B cell (primary cell): ENCODE measurements at regions not wholly inside any gene's neighbourhood (a gene's known extent, or its start where the extent isn't known, plus 50 kb on each side); places are given as distances from the start of the nearest gene placed in this dataset.

ENCODE experiments used
- ATAC-seq: fragments of 200-7000 bp; cut with Tn5 transposase; one replicate; pipeline ENCODE4 v1.10.0; 2021; ENCODE audit warnings: low read depth, mild to moderate bottlenecking, moderate number of reproducible peaks, moderate library complexity
- CTCF ChIA-PET: fragments of 350-600 bp; sonication (Branson Sonifier 250); formaldehyde crosslinking; loops from one replicate; lab custom pipeline; 2021; ENCODE audit warnings: antibody characterized with exemption, inconsistent platforms; lab: Charles Lee
- POLR2A ChIA-PET: fragments of 350-600 bp; sonication (Branson Sonifier 250); formaldehyde crosslinking; loops from one replicate; lab custom pipeline; 2021; ENCODE audit warnings: antibody characterized with exemption; lab: Charles Lee
- DNase-seq: peaks from one replicate; pipeline ENCODE4 v3.0.0; 2013
- H2AFZ ChIP-seq: 2 replicates; pipeline ENCODE4 v1.6.1; 2012; ENCODE audit warnings: mild to moderate bottlenecking, low read depth, low read length; ENCODE audit not compliant: insufficient read depth, poor library complexity, severe bottlenecking
- H3K27ac ChIP-seq, 2 donors: 1 replicate in 1 of 2; 2 replicates in 1 of 2; pipeline ENCODE4 v1.5.1; 2012 to 2013; ENCODE audit warnings: low read length in 2 of 2, mild to moderate bottlenecking in 2 of 2, moderate library complexity in 1 of 2
- H3K27me3 ChIP-seq, 4 experiments: fragments of 200-600 bp in 1 of 4; sonication (generic) in 1 of 4; replicated peaks in 1 of 4; 1 replicate in 2 of 4; 2 replicates in 2 of 4; pipeline versions ENCODE4 v1.6.1 to v1.7.0; 2013 to 2016; ENCODE audit warnings: low read length in 3 of 4, mild to moderate bottlenecking in 2 of 4, mixed read lengths in 1 of 4, moderate library complexity in 1 of 4; ENCODE audit not compliant: insufficient read depth in 4 of 4, control insufficient read depth in 3 of 4; ENCODE audit errors: control extremely low read depth in 1 of 4
- H3K36me3 ChIP-seq, 2 experiments: replicated peaks in 1 of 2; 1 replicate in 1 of 2; 2 replicates in 1 of 2; pipeline versions ENCODE4 v1.6.1 to v1.7.1; 2013; ENCODE audit warnings: low read length in 1 of 2; ENCODE audit not compliant: insufficient read depth in 2 of 2, control insufficient read depth in 1 of 2; ENCODE audit errors: control extremely low read depth in 1 of 2, extremely low read depth in 1 of 2
- H3K4me1 ChIP-seq, 2 donors: fragments of 200-600 bp in 1 of 2; sonication (generic) in 1 of 2; 1 replicate in 1 of 2; 2 replicates in 1 of 2; pipeline versions ENCODE4 v1.5.1 to v1.6.1; 2013 to 2017; ENCODE audit warnings: low read length in 2 of 2; ENCODE audit not compliant: control insufficient read depth in 2 of 2, insufficient read depth in 2 of 2
- H3K4me2 ChIP-seq: replicated peaks from 2 replicates; pipeline ENCODE3; 2012; ENCODE audit warnings: mild to moderate bottlenecking, low read depth, low read length; ENCODE audit not compliant: poor library complexity, severe bottlenecking
- H3K4me3 ChIP-seq, 5 experiments: fragments of 200-600 bp in 1 of 5; sonication (generic) in 1 of 5; 1 replicate in 3 of 5; 2 replicates in 2 of 5; pipeline versions ENCODE4 v1.5.1 to v1.7.0; 2011 to 2016; ENCODE audit warnings: low read length in 4 of 5, mild to moderate bottlenecking in 4 of 5, low read depth in 2 of 5, control low read depth in 1 of 5, moderate library complexity in 1 of 5; ENCODE audit not compliant: insufficient read depth in 1 of 5; ENCODE audit errors: control extremely low read depth in 1 of 5, extremely low read depth in 1 of 5
- H3K79me2 ChIP-seq: fragments of 200-600 bp; sonication (generic); one replicate; pipeline ENCODE4 v1.6.0; 2016; ENCODE audit warnings: low read length; ENCODE audit not compliant: control insufficient read depth, insufficient read depth
- H3K9ac ChIP-seq: fragments of 200-600 bp; sonication (generic); 2 replicates; pipeline ENCODE4 v1.6.1; 2017; ENCODE audit warnings: mild to moderate bottlenecking, low read length, moderate library complexity
- H3K9me3 ChIP-seq, 3 donors: one replicate each; pipeline versions ENCODE4 v1.6.1 to v1.7.1; 2013; ENCODE audit warnings: low read length in 2 of 3; ENCODE audit not compliant: control insufficient read depth in 2 of 3, insufficient read depth in 1 of 3; ENCODE audit errors: control extremely low read depth in 1 of 3
- H4K20me1 ChIP-seq: 2 replicates; pipeline ENCODE4 v1.6.0; 2012; ENCODE audit warnings: mild to moderate bottlenecking, low read length; ENCODE audit not compliant: insufficient read depth, control insufficient read depth, poor library complexity, severe bottlenecking
- H3K27ac Mint-ChIP-seq: one replicate; pipeline ENCODE4 v1.8.0; 2021; ENCODE audit warnings: mixed read lengths
- H3K27me3 Mint-ChIP-seq: one replicate; pipeline ENCODE4 v1.8.0; 2021; ENCODE audit warnings: mixed read lengths
- H3K4me1 Mint-ChIP-seq: one replicate; pipeline ENCODE4 v1.8.0; 2021; ENCODE audit warnings: mixed read lengths
- H3K4me3 Mint-ChIP-seq: one replicate; pipeline ENCODE4 v1.8.0; 2021; ENCODE audit warnings: mixed read lengths
- H3K9me3 Mint-ChIP-seq: one replicate; pipeline ENCODE4 v1.8.0; 2022; ENCODE audit warnings: mixed read lengths; ENCODE audit not compliant: insufficient read depth
- CTCF ChIP-seq: fragments of 200-600 bp; IDR thresholded peaks from one replicate; pipeline ENCODE4 v1.8.0; 2022; ENCODE audit warnings: antibody characterized with exemption, mild to moderate bottlenecking
- EZH2 ChIP-seq: IDR thresholded peaks from 2 replicates; pipeline ENCODE4 v1.6.1; 2012; ENCODE audit warnings: borderline replicate concordance, low read depth, mild to moderate bottlenecking, moderate library complexity, low read length; ENCODE audit not compliant: insufficient read depth, poor library complexity, severe bottlenecking
- WGBS: methylation state at CpG from one replicate; pipeline ENCODE4 v1.1.5; 2013; ENCODE audit warnings: missing lambda C conversion rate; ENCODE audit not compliant: insufficient coverage; 5-methylcytosine and 5-hydroxymethylcytosine counted together
- intact Hi-C: fragments of 100-400 bp; cut with micrococcal nuclease; formaldehyde crosslinking; loops from one replicate; pipeline ENCODE4 v1.10.0; 2022

- Histone ChIP-seq H4K20me1 (no peaks in the 10 kb centered on the region), H3K4me3 (no peak overlapping the region), H3K9me3 (peaks cover 0 to 3% (median 2%) of the 10 kb centered on the region in 3 donors), H2AFZ (no peak overlapping the region), H3K79me2 (peaks cover 68% of the 10 kb centered on the region), H3K4me2 (no peak overlapping the region), H3K4me1 (peaks cover 20 to 26% of the 10 kb centered on the region in 2 donors), H3K36me3 (no peaks in the 10 kb centered on the region), H3K27ac (no peak overlapping the region), H3K27me3 (no peaks in the 10 kb centered on the region), H3K9ac (no peak overlapping the region)
- no peak for TF ChIP-seq EZH2
- TF ChIP-seq CTCF: peak; percentile 90
- intact Hi-C loops: loop anchor here (1.0 to 10.0 kb wide), 8 partner anchors 130 to 1701 kb away; partner anchors contain the start of genes ANKMY2, BZW2 and SNX13
- Mint-ChIP-seq H3K4me1 (peaks cover 40% of the 10 kb centered on the region), H3K27ac (no peak overlapping the region), H3K4me3 (no peak overlapping the region), H3K9me3 (peaks cover 2% of the 10 kb centered on the region), H3K27me3 (no peaks in the 10 kb centered on the region)
- POLR2A ChIA-PET: no interaction called here
- DNase-seq: peak; percentile 73
- no CpG with 5 or more reads among the region's 3 CpGs for WGBS
- ATAC-seq: peak; percentile 64
- CTCF ChIA-PET: interaction anchor here (0.7 to 13.0 kb wide), 35 partner anchors 9 to 1334 kb away, joined by 3 to 160 read pairs (median 5); no protein-coding TSS in a partner anchor
These were observed 149.8 kb upstream of the HDAC9 start for GRCh38 chr7:18345641-18346234.

- Mint-ChIP-seq H3K9me3 (no peaks in the 10 kb centered on the region), H3K4me3 (no peak overlapping the region), H3K27ac (no peak overlapping the region), H3K27me3 (no peaks in the 10 kb centered on the region), H3K4me1 (peaks cover 28% of the 10 kb centered on the region)
- Histone ChIP-seq H3K4me1 (peaks cover 15 to 21% of the 10 kb centered on the region in 2 donors), H2AFZ (no peak overlapping the region), H3K9me3 (no peaks in the 10 kb centered on the region), H3K4me2 (peak overlapping the region; percentile 12), H4K20me1 (no peaks in the 10 kb centered on the region), H3K4me3 (no peak overlapping the region), H3K9ac (no peak overlapping the region), H3K79me2 (peaks cover 55% of the 10 kb centered on the region), H3K36me3 (no peaks in the 10 kb centered on the region), H3K27me3 (no peaks in the 10 kb centered on the region), H3K27ac (no peak overlapping the region)
- DNase-seq (no peak), ATAC-seq (peak; percentile 36)
- ChIA-PET CTCF (interaction anchor here (1.2 to 13.0 kb wide), 6 partner anchors 15 to 666 kb away, joined by 3 to 295 read pairs (median 40); no protein-coding TSS in a partner anchor), POLR2A (no interaction called here)
- intact Hi-C loops: loop anchor here (5.0 to 10.0 kb wide), 2 partner anchors 1145 to 1702 kb away; partner anchors contain the start of genes ANKMY2 and BZW2
- TF ChIP-seq CTCF: no peak
- no peak for TF ChIP-seq EZH2
These were observed 148.4 kb upstream of the HDAC9 start for GRCh38 chr7:18347170-18347569.
